PC-3 (cell line): ENCODE measurements at regions not wholly inside any gene's neighbourhood (a gene's known extent, or its start where the extent isn't known, plus 50 kb on each side); places are given as distances from the start of the nearest gene placed in this dataset.

Source experiments
- EZH2phosphoT487 ChIP-seq: fragments of 300-600 bp; sonication (generic); IDR thresholded peaks from 2 replicates; pipeline ENCODE4 v1.6.1; 2018; ENCODE audit warnings: mild to moderate bottlenecking, antibody characterized with exemption, low read length, borderline replicate concordance
- TF ChIP-seq, protein P1 (sequence below): fragments of 300-600 bp; sonication (generic); conservative IDR thresholded peaks from 2 replicates; pipeline ENCODE4 v1.5.1; 2017; ENCODE audit warnings: antibody characterized with exemption, low read depth, mild to moderate bottlenecking, low read length

DNA sequence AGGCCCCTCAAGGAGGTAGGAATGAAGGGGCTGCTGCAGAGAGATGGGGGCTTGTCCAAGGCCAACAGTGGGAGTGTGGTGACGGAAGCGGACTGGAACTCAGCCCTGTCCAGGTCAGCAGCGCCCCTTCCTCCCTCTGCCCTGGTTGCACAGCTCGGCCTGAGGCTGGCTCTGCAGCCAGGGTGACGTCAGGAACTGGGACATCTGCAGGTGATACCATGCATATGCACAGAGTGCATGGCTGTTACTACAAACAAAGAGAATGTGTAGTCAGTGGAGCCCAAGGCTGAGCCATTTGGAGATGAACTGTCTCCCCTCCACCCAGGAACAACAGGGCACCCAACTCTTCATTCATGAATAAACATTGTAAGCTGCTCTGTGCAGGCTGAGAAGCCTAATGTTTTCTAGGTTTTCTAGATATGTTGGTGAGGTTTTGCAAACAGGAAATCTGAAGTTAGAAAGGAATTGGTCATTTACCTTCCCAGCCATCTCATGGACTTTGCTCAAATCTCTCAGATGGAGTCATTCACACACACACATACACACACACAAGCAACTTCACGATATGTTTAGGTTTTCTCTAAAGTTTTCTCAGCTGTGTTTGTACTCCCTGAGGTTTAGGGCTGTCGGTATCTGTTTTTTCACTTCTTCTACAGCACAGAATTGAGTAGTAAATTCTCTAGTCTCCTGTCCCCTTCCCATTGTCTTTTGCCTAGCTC lies 117.2 kb downstream of the TLE3 start:
- TF ChIP-seq EZH2phosphoT487, result no peak
- TF ChIP-seq, protein P1, sequence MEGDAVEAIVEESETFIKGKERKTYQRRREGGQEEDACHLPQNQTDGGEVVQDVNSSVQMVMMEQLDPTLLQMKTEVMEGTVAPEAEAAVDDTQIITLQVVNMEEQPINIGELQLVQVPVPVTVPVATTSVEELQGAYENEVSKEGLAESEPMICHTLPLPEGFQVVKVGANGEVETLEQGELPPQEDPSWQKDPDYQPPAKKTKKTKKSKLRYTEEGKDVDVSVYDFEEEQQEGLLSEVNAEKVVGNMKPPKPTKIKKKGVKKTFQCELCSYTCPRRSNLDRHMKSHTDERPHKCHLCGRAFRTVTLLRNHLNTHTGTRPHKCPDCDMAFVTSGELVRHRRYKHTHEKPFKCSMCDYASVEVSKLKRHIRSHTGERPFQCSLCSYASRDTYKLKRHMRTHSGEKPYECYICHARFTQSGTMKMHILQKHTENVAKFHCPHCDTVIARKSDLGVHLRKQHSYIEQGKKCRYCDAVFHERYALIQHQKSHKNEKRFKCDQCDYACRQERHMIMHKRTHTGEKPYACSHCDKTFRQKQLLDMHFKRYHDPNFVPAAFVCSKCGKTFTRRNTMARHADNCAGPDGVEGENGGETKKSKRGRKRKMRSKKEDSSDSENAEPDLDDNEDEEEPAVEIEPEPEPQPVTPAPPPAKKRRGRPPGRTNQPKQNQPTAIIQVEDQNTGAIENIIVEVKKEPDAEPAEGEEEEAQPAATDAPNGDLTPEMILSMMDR, result no peak
